GM12864 (cell line): ENCODE measurements at regions not wholly inside any gene's neighbourhood (a gene's known extent, or its start where the extent isn't known, plus 50 kb on each side); places are given as distances from the start of the nearest gene placed in this dataset.

ENCODE experiments used
- DNase-seq: peaks from one replicate; pipeline ENCODE4 v3.0.0-alpha.2; 2011; ENCODE audit warnings: low read depth
- H3K4me3 ChIP-seq: 2 replicates; pipeline ENCODE4 v1.5.1; 2011; ENCODE audit warnings: mild to moderate bottlenecking, low read depth, low read length, control low read depth
- CTCF ChIP-seq: IDR thresholded peaks from 2 replicates; pipeline ENCODE4 v1.5.1; 2011; ENCODE audit warnings: low read depth, mild to moderate bottlenecking, moderate library complexity, low read length, control low read depth, inconsistent platforms; ENCODE audit errors: missing control alignments

- TF ChIP-seq CTCF: no peak
- DNase-seq: no peak
- no peak overlapping the region for H3K4me3 ChIP-seq
Measured at GRCh38 chr3:19734453-19734852, 199.6 kb downstream of the EFHB start.

- no peak for DNase-seq
- no peak for TF ChIP-seq CTCF
- no peak overlapping the region for H3K4me3 ChIP-seq
Measured at GRCh38 chr3:19725000-19725399, 209.0 kb downstream of the EFHB start.

GRCh38 chr3:19717736-19718135 lies 216.3 kb downstream of the EFHB start:
- DNase-seq: no peak
- no peak for TF ChIP-seq CTCF
- no peak overlapping the region for H3K4me3 ChIP-seq

- no peak overlapping the region for H3K4me3 ChIP-seq
- TF ChIP-seq CTCF: no peak
- no peak for DNase-seq
Measured at GRCh38 chr3:19711160-19711782, 222.7 kb downstream of the EFHB start.

GRCh38 chr3:19702416-19703078 lies 231.5 kb downstream of the EFHB start:
- no peak for TF ChIP-seq CTCF
- no peak for DNase-seq
- H3K4me3 ChIP-seq: no peak overlapping the region

GRCh38 chr3:19688767-19689166 lies 245.2 kb downstream of the EFHB start:
- no peak for DNase-seq
- peak; percentile 42 for TF ChIP-seq CTCF
- H3K4me3 ChIP-seq: no peak overlapping the region

- DNase-seq: no peak
Measured at GRCh38 chr3:19668163-19668562, 265.9 kb downstream of the EFHB start.

More at GRCh38 chr3:19668163-19668562, 265.9 kb downstream of the EFHB start:
- TF ChIP-seq CTCF: no peak
- no peak overlapping the region for H3K4me3 ChIP-seq
